Naive thymus-derived CD4-positive, alpha-beta T cell (primary cell): ENCODE measurements at regions not wholly inside any gene's neighbourhood (a gene's known extent, or its start where the extent isn't known, plus 50 kb on each side); places are given as distances from the start of the nearest gene placed in this dataset.

Experiments used
- ATAC-seq: fragments of 150-1000 bp; cut with Tn5 transposase; 2 replicates; pipeline ENCODE4 v1.10.0; 2021; ENCODE audit warnings: mild to moderate bottlenecking, moderate library complexity
- CTCF ChIA-PET: fragments of 350-600 bp; sonication (Branson Sonifier 250); formaldehyde crosslinking; loops from one replicate; lab custom pipeline; 2021; ENCODE audit warnings: antibody characterized with exemption; lab: Charles Lee
- POLR2A ChIA-PET: fragments of 350-600 bp; sonication (Branson Sonifier 250); formaldehyde crosslinking; loops from one replicate; lab custom pipeline; 2021; ENCODE audit warnings: antibody characterized with exemption, inconsistent platforms; lab: Charles Lee
- DNase-seq, 9 donors: peaks; one replicate each; pipeline versions ENCODE4 v3.0.0 to v3.0.0-alpha.2; 2020 to 2022; ENCODE audit warnings: mixed read lengths in 1 of 9
- H3K27ac ChIP-seq: one replicate; pipeline ENCODE4 v1.7.0; 2013; ENCODE audit warnings: mild to moderate bottlenecking, low read depth, low read length, moderate library complexity
- H3K27me3 ChIP-seq, 2 donors: one replicate each; pipeline ENCODE4 v1.7.0; 2013; ENCODE audit warnings: low read length in 2 of 2, mild to moderate bottlenecking in 2 of 2, moderate library complexity in 2 of 2; ENCODE audit not compliant: control insufficient read depth in 2 of 2, insufficient read depth in 2 of 2
- H3K36me3 ChIP-seq, 3 experiments: 1 replicate in 2 of 3; 2 replicates in 1 of 3; pipeline ENCODE4 v1.7.0; 2013; ENCODE audit warnings: low read length in 3 of 3, mild to moderate bottlenecking in 3 of 3, moderate library complexity in 1 of 3; ENCODE audit not compliant: insufficient read depth in 3 of 3, control insufficient read depth in 2 of 3
- H3K4me1 ChIP-seq, 2 donors: one replicate each; pipeline ENCODE4 v1.7.0; 2013; ENCODE audit warnings: low read length in 2 of 2, mild to moderate bottlenecking in 2 of 2, moderate library complexity in 1 of 2; ENCODE audit not compliant: control insufficient read depth in 2 of 2, insufficient read depth in 2 of 2
- H3K4me3 ChIP-seq: 2 replicates; pipeline ENCODE4 v1.7.0; 2013; ENCODE audit warnings: mild to moderate bottlenecking, low read length
- H3K9me3 ChIP-seq, 3 experiments: 1 replicate in 2 of 3; 2 replicates in 1 of 3; pipeline ENCODE4 v1.7.0; 2013; ENCODE audit warnings: low read length in 3 of 3; ENCODE audit not compliant: control insufficient read depth in 2 of 3
- H3K27ac Mint-ChIP-seq, 9 donors: one replicate each; pipeline ENCODE4 v1.8.0; 2020 to 2022; ENCODE audit warnings: mixed read lengths in 9 of 9, mild to moderate bottlenecking in 8 of 9, moderate library complexity in 5 of 9, inconsistent platforms in 2 of 9
- H3K27me3 Mint-ChIP-seq, 5 donors: one replicate each; pipeline ENCODE4 v1.8.0; 2021 to 2022; ENCODE audit warnings: mixed read lengths in 5 of 5, mild to moderate bottlenecking in 1 of 5
- H3K36me3 Mint-ChIP-seq, 5 donors: one replicate each; pipeline ENCODE4 v1.8.0; 2020 to 2022; ENCODE audit warnings: mixed read lengths in 5 of 5, mild to moderate bottlenecking in 3 of 5, inconsistent platforms in 1 of 5
- H3K4me1 Mint-ChIP-seq, 7 donors: one replicate each; pipeline ENCODE4 v1.8.0; 2020 to 2022; ENCODE audit warnings: mixed read lengths in 7 of 7, mild to moderate bottlenecking in 3 of 7, inconsistent platforms in 1 of 7
- H3K4me3 Mint-ChIP-seq, 10 donors: one replicate each; pipeline ENCODE4 v1.8.0; 2020 to 2022; ENCODE audit warnings: mild to moderate bottlenecking in 10 of 10, mixed read lengths in 10 of 10, moderate library complexity in 6 of 10, inconsistent platforms in 2 of 10
- H3K9me3 Mint-ChIP-seq, 11 donors: one replicate each; pipeline ENCODE4 v1.8.0; 2020 to 2022; ENCODE audit warnings: mixed read lengths in 11 of 11, mild to moderate bottlenecking in 4 of 11, inconsistent platforms in 1 of 11, moderate library complexity in 1 of 11
- intact Hi-C, 2 donors: fragments of 100-400 bp; cut with micrococcal nuclease; formaldehyde crosslinking; loops; one replicate each; pipeline ENCODE4 v1.15.1; 2023

GRCh38 chr12:78550831-78551230 lies 313.7 kb upstream of the SYT1 start:
- peaks cover 0 to 8% (median 0%) of the 10 kb centered on the region in 11 donors for H3K9me3 Mint-ChIP-seq
- H3K27ac Mint-ChIP-seq = no peak overlapping the region
- H3K4me1 ChIP-seq = no peaks in the 10 kb centered on the region
- H3K36me3 Mint-ChIP-seq = no peaks in the 10 kb centered on the region
- DNase-seq (no peak), ATAC-seq (no peak)
- H3K4me1 Mint-ChIP-seq = no peaks in the 10 kb centered on the region
- ChIA-PET POLR2A (no interaction called here), CTCF (no interaction called here)
- H3K4me3 ChIP-seq = no peak overlapping the region
- H3K27me3 ChIP-seq = no peaks in the 10 kb centered on the region
- no peak overlapping the region for H3K4me3 Mint-ChIP-seq
- no peaks in the 10 kb centered on the region for H3K27me3 Mint-ChIP-seq
- H3K27ac ChIP-seq = no peak overlapping the region
- no peaks in the 10 kb centered on the region for H3K9me3 ChIP-seq
- intact Hi-C loops = no loop called here
- no peaks in the 10 kb centered on the region for H3K36me3 ChIP-seq

- Mint-ChIP-seq H3K9me3 (peaks cover 0 to 13% (median 0%) of the 10 kb centered on the region in 11 donors), H3K36me3 (no peaks in the 10 kb centered on the region), H3K27me3 (no peaks in the 10 kb centered on the region), H3K4me3 (no peak overlapping the region), H3K4me1 (no peaks in the 10 kb centered on the region), H3K27ac (no peak overlapping the region)
- DNase-seq = no peak
- no peaks in the 10 kb centered on the region for H3K27me3 ChIP-seq
- H3K4me3 ChIP-seq = no peak overlapping the region
- no peak for ATAC-seq
- no peaks in the 10 kb centered on the region for H3K4me1 ChIP-seq
- no peaks in the 10 kb centered on the region for H3K36me3 ChIP-seq
- ChIA-PET CTCF (no interaction called here), POLR2A (no interaction called here)
- H3K27ac ChIP-seq = no peak overlapping the region
- intact Hi-C loops = no loop called here
- H3K9me3 ChIP-seq = no peaks in the 10 kb centered on the region
These were observed 308.8 kb upstream of the SYT1 start for GRCh38 chr12:78555802-78556201.

- intact Hi-C loops = no loop called here
- CTCF ChIA-PET = no interaction called here
- peaks cover 0 to 13% (median 0%) of the 10 kb centered on the region in 11 donors for H3K9me3 Mint-ChIP-seq
These were observed 307.9 kb upstream of the SYT1 start for GRCh38 chr12:78556651-78557050.

GRCh38 chr12:78559416-78559815 lies 305.2 kb upstream of the SYT1 start:
- Mint-ChIP-seq H3K4me1 (no peaks in the 10 kb centered on the region), H3K9me3 (peaks cover 0 to 11% (median 2%) of the 10 kb centered on the region in 11 donors), H3K36me3 (no peaks in the 10 kb centered on the region), H3K27me3 (no peaks in the 10 kb centered on the region), H3K27ac (no peak overlapping the region), H3K4me3 (no peak overlapping the region)
- Histone ChIP-seq H3K4me1 (no peaks in the 10 kb centered on the region), H3K4me3 (no peak overlapping the region), H3K27me3 (no peaks in the 10 kb centered on the region), H3K36me3 (no peaks in the 10 kb centered on the region), H3K27ac (no peak overlapping the region), H3K9me3 (no peaks in the 10 kb centered on the region)
- no peak for DNase-seq
- ChIA-PET CTCF (no interaction called here), POLR2A (no interaction called here)
- intact Hi-C loops = no loop called here
- no peak for ATAC-seq

More at GRCh38 chr12:78556651-78557050, 307.9 kb upstream of the SYT1 start:
- Histone ChIP-seq H3K4me3 (no peak overlapping the region), H3K4me1 (no peaks in the 10 kb centered on the region), H3K9me3 (no peaks in the 10 kb centered on the region), H3K27ac (no peak overlapping the region), H3K36me3 (no peaks in the 10 kb centered on the region), H3K27me3 (no peaks in the 10 kb centered on the region)
- ATAC-seq (no peak), DNase-seq (no peak)
- Mint-ChIP-seq H3K4me1 (no peaks in the 10 kb centered on the region), H3K27me3 (no peaks in the 10 kb centered on the region), H3K27ac (no peak overlapping the region), H3K4me3 (no peak overlapping the region), H3K36me3 (no peaks in the 10 kb centered on the region)
- POLR2A ChIA-PET = no interaction called here

DNA sequence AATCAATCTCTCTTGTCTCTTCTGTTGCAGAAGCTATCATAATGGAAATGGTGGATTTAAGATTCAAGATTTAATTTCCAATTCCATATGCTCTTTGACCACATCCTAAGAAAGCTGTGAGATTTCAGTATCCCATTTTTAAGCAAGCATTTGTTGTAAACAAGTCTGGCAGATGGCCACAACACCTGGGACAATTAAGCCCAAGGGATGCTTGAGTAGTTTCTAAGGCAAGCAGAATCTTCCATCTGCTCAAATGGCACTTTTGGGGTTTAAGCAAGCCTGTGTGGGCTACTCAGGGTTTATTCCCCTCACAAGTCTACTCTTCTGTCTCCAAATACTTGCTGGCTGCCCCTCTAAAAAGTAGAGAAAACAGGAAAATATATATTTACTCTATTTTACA lies 304.7 kb upstream of the SYT1 start:
- H3K4me3 Mint-ChIP-seq = no peak overlapping the region
- H3K27me3 Mint-ChIP-seq = no peaks in the 10 kb centered on the region
- no peak overlapping the region for H3K27ac ChIP-seq
- H3K36me3 ChIP-seq = no peaks in the 10 kb centered on the region
- intact Hi-C loops = no loop called here
- H3K27ac Mint-ChIP-seq = no peak overlapping the region
- H3K9me3 Mint-ChIP-seq = peaks cover 0 to 11% (median 2%) of the 10 kb centered on the region in 11 donors
- ChIA-PET POLR2A (no interaction called here), CTCF (no interaction called here)
- H3K4me3 ChIP-seq = no peak overlapping the region
- no peaks in the 10 kb centered on the region for H3K4me1 Mint-ChIP-seq
- no peak for ATAC-seq
- no peaks in the 10 kb centered on the region for H3K9me3 ChIP-seq
- H3K4me1 ChIP-seq = no peaks in the 10 kb centered on the region
- no peaks in the 10 kb centered on the region for H3K27me3 ChIP-seq
- H3K36me3 Mint-ChIP-seq = no peaks in the 10 kb centered on the region
- DNase-seq = no peak

DNA sequence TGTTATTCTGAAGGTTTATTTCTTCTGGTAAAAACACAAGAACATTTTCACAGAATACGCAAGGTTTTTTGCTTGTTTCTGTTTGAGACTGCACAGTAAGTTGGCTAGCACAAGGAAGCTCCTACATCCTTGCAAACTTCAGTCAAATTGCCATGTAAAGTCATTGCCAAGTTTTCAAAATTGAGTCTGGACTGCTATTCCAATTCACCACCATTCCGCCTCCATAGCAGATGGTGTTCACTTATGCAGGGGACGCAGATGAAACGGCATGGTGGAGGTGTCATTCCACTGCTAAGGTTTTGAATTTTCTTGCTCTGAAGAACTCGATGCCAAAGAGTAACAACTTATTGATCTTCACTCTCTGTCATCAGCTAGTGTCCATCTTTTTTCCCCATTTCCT lies 303.9 kb upstream of the SYT1 start:
- Mint-ChIP-seq H3K9me3 (peaks cover 0 to 11% (median 0%) of the 10 kb centered on the region in 11 donors), H3K36me3 (no peaks in the 10 kb centered on the region), H3K4me1 (no peaks in the 10 kb centered on the region), H3K27ac (no peak overlapping the region), H3K4me3 (no peak overlapping the region), H3K27me3 (no peaks in the 10 kb centered on the region)
- H3K36me3 ChIP-seq = no peaks in the 10 kb centered on the region
- no peak for DNase-seq
- H3K27me3 ChIP-seq = no peaks in the 10 kb centered on the region
- no peaks in the 10 kb centered on the region for H3K4me1 ChIP-seq
- H3K9me3 ChIP-seq = no peaks in the 10 kb centered on the region
- CTCF ChIA-PET = interaction anchor here (0.7 kb wide), 1 partner anchor 22 kb away, joined by 3 read pairs; no protein-coding TSS in a partner anchor
- intact Hi-C loops = no loop called here
- H3K4me3 ChIP-seq = no peak overlapping the region
- no peak for ATAC-seq
- no peak overlapping the region for H3K27ac ChIP-seq
- POLR2A ChIA-PET = no interaction called here

- CTCF ChIA-PET = no interaction called here
- Mint-ChIP-seq H3K36me3 (no peaks in the 10 kb centered on the region), H3K27ac (no peak overlapping the region), H3K4me1 (no peaks in the 10 kb centered on the region), H3K4me3 (no peak overlapping the region), H3K27me3 (no peaks in the 10 kb centered on the region), H3K9me3 (peaks cover 0 to 11% (median 0%) of the 10 kb centered on the region in 11 donors)
- Histone ChIP-seq H3K27ac (no peak overlapping the region), H3K36me3 (no peaks in the 10 kb centered on the region), H3K9me3 (no peaks in the 10 kb centered on the region), H3K4me3 (no peak overlapping the region), H3K27me3 (no peaks in the 10 kb centered on the region), H3K4me1 (no peaks in the 10 kb centered on the region)
- POLR2A ChIA-PET = no interaction called here
- no peak for DNase-seq
- no peak for ATAC-seq
- intact Hi-C loops = no loop called here
These were observed 302.0 kb upstream of the SYT1 start for GRCh38 chr12:78562368-78563205.
